ENCODE measurements at regions not wholly inside any gene's neighbourhood (a gene's known extent, or its start where the extent isn't known, plus 50 kb on each side); places are given as distances from the start of the nearest gene placed in this dataset.
A peak's percentile ranks its signal among the peaks of the same experiment; 100 is the strongest.

DNA sequence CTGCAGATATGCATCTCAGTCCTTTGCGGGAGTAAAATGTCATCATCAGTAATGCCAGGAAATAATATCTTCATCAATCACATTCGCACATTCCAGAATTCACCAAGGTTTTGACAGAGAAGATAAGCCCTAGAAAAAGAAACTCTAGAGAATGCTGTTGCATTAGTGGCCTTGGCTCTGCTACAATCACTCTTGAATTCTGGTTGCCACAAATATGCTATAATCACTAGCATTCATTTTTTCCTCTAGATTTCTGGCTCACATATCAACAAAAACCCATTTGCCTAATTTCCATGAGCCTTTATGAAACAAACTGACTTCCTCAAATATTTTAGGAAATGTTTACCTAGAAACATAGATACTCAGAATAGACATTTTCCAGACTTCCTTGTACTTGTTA, 653.4 kb downstream of the ANXA1 start:
- DNase-seq: peak; percentile 32

- no peak for DNase-seq
Observed at GRCh38 chr9:73805853-73806458, 654.3 kb downstream of the ANXA1 start.

DNA sequence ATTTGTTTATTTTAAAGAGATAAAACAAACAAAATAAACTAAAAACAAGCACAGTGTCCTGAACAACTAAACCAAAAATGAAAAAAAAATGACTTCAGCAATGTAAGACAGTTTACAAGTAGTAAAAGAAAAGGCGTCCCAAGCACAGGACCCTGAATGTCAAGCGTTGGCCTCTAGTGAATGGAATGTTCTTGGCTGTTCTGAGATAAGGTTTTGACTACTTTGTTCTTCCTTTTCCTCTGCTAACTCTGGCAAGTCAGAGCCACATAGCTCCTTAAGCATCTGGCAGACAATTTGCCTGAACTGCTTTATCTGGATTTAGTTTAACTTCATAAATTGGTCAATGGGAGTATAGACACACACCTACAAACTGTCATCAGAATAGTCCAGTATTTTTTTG, 655.2 kb downstream of the ANXA1 start:
- no peak for DNase-seq

DNA sequence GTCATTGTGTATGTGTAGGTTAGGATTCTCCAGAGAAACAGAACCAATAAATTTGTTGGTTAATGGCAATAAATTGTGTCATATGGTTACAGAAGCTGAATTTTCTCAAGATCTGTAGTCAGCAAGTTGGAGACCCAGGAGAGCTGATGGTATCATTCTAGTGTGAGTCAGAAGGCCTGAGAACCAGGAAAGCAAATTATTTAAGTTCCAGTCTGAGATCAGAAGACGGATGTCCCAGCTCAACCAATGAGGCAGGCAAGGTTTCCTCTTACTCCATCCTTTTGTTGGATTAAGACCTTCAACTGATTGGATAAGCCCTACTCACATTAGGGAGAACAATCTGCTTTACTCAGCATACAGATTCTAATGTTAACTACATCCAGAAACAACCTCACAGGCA, 656.3 kb downstream of the ANXA1 start:
- DNase-seq: no peak

DNA sequence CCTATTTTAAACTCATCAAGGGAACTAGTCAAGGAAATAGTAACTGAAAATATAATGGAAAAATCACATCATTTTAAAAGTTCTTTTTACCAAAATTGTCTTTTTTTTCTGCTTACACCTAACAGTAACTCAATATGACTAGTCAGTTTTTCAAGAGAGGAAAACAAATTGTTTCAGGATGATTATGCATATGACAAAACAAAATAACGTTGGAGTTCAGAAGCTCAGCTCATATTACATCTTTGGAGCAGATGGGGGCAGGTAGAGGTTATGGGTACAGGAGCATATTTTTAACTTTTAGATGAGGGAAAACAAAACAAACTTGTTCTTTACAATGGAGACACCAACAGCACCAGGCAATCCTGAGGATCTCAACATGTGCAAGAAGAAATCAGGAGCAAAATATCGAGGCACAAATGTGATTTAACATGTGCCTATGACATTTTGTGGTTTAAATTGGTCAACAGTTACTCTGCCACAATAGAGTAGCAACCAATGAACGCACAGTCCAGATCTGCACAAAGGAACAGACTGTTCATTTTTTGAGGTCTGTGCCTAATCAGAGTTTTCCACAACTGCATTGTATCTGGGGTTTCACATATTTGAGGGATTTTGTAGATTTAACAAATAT, 659.0 kb downstream of the ANXA1 start:
- no peak for DNase-seq

GRCh38 chr9:73813546-73813945, 661.9 kb downstream of the ANXA1 start:
- no peak for DNase-seq

- no peak for DNase-seq
Observed at GRCh38 chr9:73816905-73817304, 665.2 kb downstream of the ANXA1 start.

DNA sequence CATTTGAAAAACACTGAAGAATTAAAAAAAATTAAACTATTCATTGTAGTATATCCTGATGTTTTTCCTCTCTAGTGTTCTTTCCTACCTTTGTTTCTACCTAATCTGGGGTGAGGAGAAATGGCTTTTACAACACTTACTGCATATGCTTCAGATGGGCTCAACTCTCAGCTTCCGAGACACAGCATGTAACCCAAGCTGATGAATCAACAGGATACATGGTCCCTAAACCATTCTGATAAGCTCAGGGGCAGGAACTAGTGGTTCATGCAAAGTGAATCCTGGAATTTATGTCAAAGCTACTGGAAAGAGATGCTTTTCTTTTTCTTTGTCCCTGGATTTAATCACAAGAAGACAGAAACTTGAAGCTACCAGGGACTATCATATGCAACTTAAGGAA, 672.5 kb upstream of the RORB start:
- no peak for DNase-seq

DNA sequence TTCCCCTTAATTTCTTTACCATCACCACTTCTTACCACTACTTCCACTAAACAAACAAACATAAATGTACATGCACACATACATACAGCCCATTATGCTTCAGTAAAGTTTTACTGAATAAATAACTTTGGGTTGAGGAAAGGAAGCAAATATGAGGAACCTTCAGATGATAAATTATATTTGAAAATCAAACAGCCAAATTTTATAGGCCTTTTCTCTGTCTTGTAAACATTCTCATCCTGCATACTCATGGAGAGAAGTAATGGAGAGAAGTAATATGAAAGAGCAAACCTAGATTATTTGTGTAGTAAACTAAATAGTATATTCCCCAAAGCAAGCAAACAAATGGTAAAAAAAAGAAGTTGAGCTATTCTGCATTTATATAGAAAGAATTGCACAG, 658.3 kb upstream of the RORB start:
- no peak for DNase-seq

- DNase-seq: no peak
Observed at GRCh38 chr9:73839471-73839870, 657.7 kb upstream of the RORB start.

GRCh38 chr9:73841018-73841417, 656.1 kb upstream of the RORB start:
- DNase-seq: no peak

GRCh38 chr9:73844135-73844534, 653.0 kb upstream of the RORB start:
- no peak for DNase-seq

DNA sequence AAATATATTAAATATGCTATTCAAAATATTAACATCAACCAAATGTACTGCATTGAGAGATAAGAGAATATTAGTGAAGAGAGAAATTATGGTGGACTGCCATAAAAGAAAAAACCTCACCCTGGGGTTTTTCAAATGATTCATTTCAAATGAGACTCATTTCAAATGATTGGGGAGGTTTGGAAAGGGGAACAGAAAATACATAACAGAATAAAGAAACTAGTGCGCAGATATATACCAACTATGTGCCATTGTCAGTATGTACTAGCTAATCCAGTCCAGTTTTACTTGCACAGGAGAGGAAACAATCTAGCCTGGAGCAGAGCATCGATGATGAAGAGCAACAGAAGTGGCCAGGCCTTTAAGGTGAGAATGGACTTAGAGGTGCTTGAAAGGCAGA, 651.6 kb upstream of the RORB start:
- no peak for DNase-seq

GRCh38 chr9:73845954-73846690, 651.0 kb upstream of the RORB start:
- DNase-seq: no peak

DNA sequence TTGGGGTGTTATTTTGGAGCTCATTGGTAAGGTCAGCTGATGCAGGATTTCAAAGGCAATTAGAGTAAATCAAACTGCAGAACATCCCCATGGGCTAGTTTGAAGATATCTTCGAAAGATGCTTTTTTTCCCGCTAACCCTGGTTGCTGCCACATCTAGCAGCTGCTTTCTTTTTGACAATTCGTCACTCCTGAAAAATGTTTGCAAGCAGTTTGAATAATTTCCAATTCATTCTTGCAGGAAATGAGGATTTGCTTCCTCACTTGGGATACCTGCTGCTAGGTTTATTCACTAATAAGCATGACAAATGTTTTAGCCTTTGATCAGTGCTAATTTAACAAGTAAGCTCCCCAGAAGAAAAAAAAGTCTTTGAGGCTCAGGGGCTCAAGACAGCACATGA, 649.6 kb upstream of the RORB start:
- DNase-seq: no peak

- DNase-seq: no peak
Observed at GRCh38 chr9:73853549-73853948, 643.6 kb upstream of the RORB start.

DNA sequence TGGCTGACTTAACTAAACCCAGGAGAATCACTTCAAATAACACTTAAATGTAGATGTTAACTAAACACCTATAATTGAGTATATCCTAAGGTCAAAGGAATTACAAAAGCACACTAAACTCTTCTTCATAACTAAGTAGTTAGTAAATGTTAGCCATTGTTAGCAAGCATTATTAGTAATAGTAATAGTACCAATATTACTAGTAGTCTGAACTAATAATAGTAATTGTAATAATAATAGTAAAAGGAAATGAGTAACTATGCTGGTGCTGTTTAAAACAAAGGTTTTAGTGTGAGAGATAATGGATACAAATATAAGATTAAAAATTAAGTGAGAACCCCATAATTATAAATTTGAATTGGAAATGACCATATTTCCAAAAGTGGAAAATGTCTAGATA, 641.9 kb upstream of the RORB start:
- DNase-seq: no peak

DNA sequence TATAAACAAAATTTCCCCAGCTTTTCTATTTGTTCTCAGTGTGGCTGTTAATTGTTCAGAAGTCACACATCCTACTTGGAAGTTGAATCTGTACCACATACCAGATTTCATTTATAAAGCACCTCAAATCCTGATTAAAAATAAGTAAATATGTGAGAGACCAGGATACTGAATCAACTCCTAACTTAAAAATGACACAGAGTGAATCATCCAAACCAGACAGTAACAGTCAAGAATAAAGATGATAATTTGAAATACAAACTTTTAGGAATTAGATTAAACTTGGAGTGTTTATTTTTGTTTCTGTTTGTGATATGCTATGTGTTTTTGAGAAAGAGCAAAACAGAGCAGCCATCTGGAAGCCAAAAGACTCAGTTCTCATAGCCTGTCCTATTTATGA, 633.2 kb upstream of the RORB start:
- no peak for DNase-seq

GRCh38 chr9:73866451-73866850, 630.7 kb upstream of the RORB start:
- no peak for DNase-seq

DNA sequence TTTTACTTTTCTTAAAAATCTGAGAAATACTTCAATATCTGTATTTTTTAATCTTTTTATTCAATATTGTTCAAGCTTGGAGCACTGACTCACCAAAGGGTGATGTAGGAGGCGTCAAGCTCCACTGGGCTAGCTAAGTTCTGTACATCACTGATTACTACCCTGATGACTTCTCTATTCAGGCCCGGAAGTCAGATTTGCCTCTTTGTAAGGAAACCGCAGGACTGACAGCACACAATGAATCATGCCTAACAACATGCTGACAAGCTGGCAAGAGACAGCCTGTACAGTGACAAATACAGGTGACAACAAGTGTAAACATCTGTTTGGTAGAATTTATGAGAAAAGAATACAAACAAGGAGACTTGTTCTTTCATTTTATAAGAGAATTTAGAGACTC, 627.9 kb upstream of the RORB start:
- peak; percentile 51 for DNase-seq

DNA sequence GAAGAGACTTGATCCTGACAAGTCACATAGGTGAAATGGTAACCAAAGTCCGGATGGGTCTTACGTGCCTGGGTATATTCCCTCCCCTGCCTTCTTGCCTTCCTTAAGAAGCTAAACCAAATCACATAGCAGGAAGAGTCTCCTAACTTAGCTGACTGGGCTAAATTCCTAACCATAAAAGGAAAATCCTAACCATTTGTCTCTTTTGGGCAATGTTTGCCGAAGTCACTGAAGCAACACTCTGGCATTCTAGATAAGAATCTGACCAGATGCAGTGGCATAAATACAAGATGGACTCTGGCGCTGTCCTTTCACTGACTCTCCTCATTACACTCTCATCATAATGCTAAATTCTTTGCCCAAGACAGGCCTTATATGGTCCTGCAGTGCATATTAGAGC, 625.5 kb upstream of the RORB start:
- DNase-seq: no peak

- no peak for DNase-seq
Observed at GRCh38 chr9:73872701-73873100, 624.4 kb upstream of the RORB start.

- DNase-seq: peak; percentile 26
Observed at GRCh38 chr9:73880101-73880500, 617.0 kb upstream of the RORB start.

DNA sequence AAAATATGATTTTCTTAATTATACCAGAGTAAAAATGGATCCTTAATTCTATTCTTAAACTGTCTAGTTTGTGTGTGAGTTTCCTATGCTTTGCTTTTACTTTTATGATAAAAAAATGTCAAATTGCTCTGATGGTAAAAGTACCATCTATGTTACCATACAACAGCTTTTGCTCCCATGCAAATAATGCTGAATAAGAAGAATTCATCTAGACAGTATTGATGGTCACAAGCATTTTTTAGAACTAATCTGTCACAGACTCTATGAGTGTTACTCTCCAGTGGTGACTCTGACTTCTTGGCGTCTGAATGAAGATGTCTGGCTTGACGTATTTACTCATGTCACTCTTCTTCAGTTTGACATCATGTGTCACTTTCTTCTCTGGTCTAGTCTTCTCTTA, 608.1 kb upstream of the RORB start:
- no peak for DNase-seq
